Cerebellar cortex (tissue), 1 donor: ENCODE measurements at regions not wholly inside any gene's neighbourhood (a gene's known extent, or its start where the extent isn't known, plus 50 kb on each side); places are given as distances from the start of the nearest gene placed in this dataset.

Experiments used
- DNase-seq: peaks from one replicate; pipeline ENCODE4 v3.0.0-alpha.2; 2015; ENCODE audit warnings: low spot score

GRCh38 chr3:127483902-127484591 is 106.5 kb downstream of the TPRA1 start:
- DNase-seq, result no peak

- DNase-seq, result no peak
Measured at GRCh38 chr3:127483005-127483641, 107.4 kb downstream of the TPRA1 start.

- peak; percentile 12 for DNase-seq
Measured at GRCh38 chr3:127482216-127483004, 108.1 kb downstream of the TPRA1 start.

GRCh38 chr3:127480196-127480954 is 110.2 kb downstream of the TPRA1 start:
- no peak for DNase-seq

- DNase-seq, result no peak
Measured at GRCh38 chr3:127479449-127479848, 111.1 kb downstream of the TPRA1 start.

GRCh38 chr3:127478922-127479321 is 111.6 kb downstream of the TPRA1 start:
- DNase-seq, result no peak

- DNase-seq, result no peak
Measured at GRCh38 chr3:127477396-127477795, 113.1 kb downstream of the TPRA1 start.

- no peak for DNase-seq
Measured at GRCh38 chr3:127476936-127477335, 113.6 kb downstream of the TPRA1 start.

- no peak for DNase-seq
Measured at GRCh38 chr3:127475975-127476705, 114.4 kb downstream of the TPRA1 start.

GRCh38 chr3:127475391-127475790 is 115.1 kb downstream of the TPRA1 start:
- DNase-seq, result no peak

GRCh38 chr3:127473244-127474024 is 117.1 kb downstream of the TPRA1 start:
- DNase-seq, result no peak

GRCh38 chr3:127472506-127472905 is 118.0 kb downstream of the TPRA1 start:
- DNase-seq, result no peak

GRCh38 chr3:127471142-127471541 is 119.4 kb downstream of the TPRA1 start:
- DNase-seq, result no peak

GRCh38 chr3:127469760-127470159 is 120.8 kb downstream of the TPRA1 start:
- DNase-seq, result no peak

- DNase-seq, result no peak
Measured at GRCh38 chr3:127467391-127467790, 123.1 kb downstream of the TPRA1 start.

GRCh38 chr3:127464642-127465041 is 125.9 kb downstream of the TPRA1 start:
- no peak for DNase-seq

- no peak for DNase-seq
Measured at GRCh38 chr3:127462111-127462655, 128.3 kb downstream of the TPRA1 start.

GRCh38 chr3:127461286-127461910 is 129.1 kb downstream of the TPRA1 start:
- no peak for DNase-seq

GRCh38 chr3:127459891-127460290 is 130.6 kb downstream of the TPRA1 start:
- DNase-seq, result no peak
